ENCODE measurements at regions not wholly inside any gene's neighbourhood (a gene's known extent, or its start where the extent isn't known, plus 50 kb on each side); places are given as distances from the start of the nearest gene placed in this dataset.

DNA sequence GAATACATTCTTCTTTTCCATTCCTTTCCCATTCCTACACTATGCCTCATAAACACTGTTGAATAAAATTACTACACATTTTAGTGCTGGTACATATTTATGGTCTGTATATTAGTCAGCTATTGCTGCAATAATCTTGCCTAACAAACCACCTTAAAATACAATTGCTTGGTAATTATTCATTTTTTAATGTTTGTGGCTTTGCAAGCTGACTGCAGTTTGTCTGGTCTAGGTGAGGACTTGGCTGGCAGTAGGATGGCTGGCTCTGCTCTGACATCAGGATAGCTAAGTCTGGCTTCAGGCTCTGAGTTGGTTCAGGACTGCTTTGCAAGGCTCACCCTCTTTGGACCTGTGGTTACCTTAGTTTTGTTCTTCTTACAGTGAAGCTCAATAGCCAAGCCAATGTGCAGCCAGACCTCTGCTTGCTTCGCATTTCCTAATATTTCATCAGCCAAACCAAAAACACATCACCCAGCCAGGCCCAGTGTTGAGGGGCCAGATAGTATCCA is 913.4 kb upstream of the RAG2 start:
- no peak overlapping the region for H3K27ac Mint-ChIP-seq
- Histone ChIP-seq H3K9ac (ENCODE audit: insufficient read depth, low read length, poor library complexity, severe bottlenecking) (no peak overlapping the region), H3K4me3 (replicated peaks in 1 of 3; ENCODE audit: low read depth in 2 of 3, low read length in 3 of 3) (no peak overlapping the region), H3K36me3 (replicated peaks in 1 of 2; ENCODE audit: control insufficient read depth in 1 of 2, insufficient read depth in 2 of 2, low read length in 2 of 2) (no peaks in the 10 kb centered on the region), H3K9me3 (replicated peaks in 1 of 2; ENCODE audit: control insufficient read depth in 1 of 2, insufficient read depth in 1 of 2, low read length in 2 of 2) (no peaks in the 10 kb centered on the region), H3K27me3 (ENCODE audit: control insufficient read depth in 2 of 2, insufficient read depth in 2 of 2, low read length in 2 of 2) (no peaks in the 10 kb centered on the region), H3K4me2 (replicated peaks; ENCODE audit: extremely low read depth, low read length, poor library complexity, severe bottlenecking) (no peak overlapping the region), H4K20me1 (ENCODE audit: insufficient read depth, low read length) (no peaks in the 10 kb centered on the region), H2AFZ (ENCODE audit: insufficient read depth, low read depth, low read length, poor library complexity, severe bottlenecking) (no peak overlapping the region), H3K4me1 (ENCODE audit: control insufficient read depth in 1 of 2, insufficient read depth in 2 of 2, low read length in 2 of 2) (no peaks in the 10 kb centered on the region), H3K79me2 (ENCODE audit: insufficient read depth, low read length) (no peaks in the 10 kb centered on the region), H3K27ac (ENCODE audit: low read depth in 1 of 2, low read length in 2 of 2) (no peak overlapping the region)
- no peak overlapping the region for H3K4me3 Mint-ChIP-seq
- TF ChIP-seq, protein P1, sequence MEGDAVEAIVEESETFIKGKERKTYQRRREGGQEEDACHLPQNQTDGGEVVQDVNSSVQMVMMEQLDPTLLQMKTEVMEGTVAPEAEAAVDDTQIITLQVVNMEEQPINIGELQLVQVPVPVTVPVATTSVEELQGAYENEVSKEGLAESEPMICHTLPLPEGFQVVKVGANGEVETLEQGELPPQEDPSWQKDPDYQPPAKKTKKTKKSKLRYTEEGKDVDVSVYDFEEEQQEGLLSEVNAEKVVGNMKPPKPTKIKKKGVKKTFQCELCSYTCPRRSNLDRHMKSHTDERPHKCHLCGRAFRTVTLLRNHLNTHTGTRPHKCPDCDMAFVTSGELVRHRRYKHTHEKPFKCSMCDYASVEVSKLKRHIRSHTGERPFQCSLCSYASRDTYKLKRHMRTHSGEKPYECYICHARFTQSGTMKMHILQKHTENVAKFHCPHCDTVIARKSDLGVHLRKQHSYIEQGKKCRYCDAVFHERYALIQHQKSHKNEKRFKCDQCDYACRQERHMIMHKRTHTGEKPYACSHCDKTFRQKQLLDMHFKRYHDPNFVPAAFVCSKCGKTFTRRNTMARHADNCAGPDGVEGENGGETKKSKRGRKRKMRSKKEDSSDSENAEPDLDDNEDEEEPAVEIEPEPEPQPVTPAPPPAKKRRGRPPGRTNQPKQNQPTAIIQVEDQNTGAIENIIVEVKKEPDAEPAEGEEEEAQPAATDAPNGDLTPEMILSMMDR (IDR thresholded peaks at IDR 0.05) = no peak
- intact Hi-C loops (cut with micrococcal nuclease) = no loop called here
- whole genome bisulfite sequencing (ENCODE audit: insufficient coverage) = no CpG with 5 or more reads among the region's 1 CpG
- DNase-seq = no peak
- peaks cover 0 to 4% of the 10 kb centered on the region in 2 donors for H3K36me3 Mint-ChIP-seq
- no peaks in the 10 kb centered on the region for H3K27me3 Mint-ChIP-seq (ENCODE audit: low read depth in 3 of 3)
- peaks cover 0 to 14% (median 4%) of the 10 kb centered on the region in 7 donors for H3K9me3 Mint-ChIP-seq
- peaks cover 15% of the 10 kb centered on the region for H3K4me1 Mint-ChIP-seq

DNA sequence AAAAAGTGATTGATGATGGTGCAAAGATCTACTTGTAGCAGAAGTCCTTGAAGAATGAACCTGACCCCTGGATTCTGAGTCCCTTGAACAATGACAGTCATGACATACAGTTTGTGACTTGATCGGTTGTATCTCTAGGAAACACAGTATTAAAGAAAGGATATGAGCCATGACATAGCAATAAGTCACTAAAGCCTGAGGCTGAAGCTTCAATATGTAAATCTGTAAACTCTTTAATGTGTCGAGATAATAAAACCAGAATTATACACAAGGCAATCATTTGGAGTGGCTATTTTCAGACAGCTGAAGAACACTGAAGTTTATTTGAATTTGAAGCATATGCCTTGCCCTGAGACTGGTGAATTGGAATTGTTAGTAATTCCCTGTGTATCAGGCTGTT is 911.5 kb upstream of the RAG2 start:
- no peak for DNase-seq
- Histone ChIP-seq H3K27ac (ENCODE audit: low read depth in 1 of 2, low read length in 2 of 2) (no peak overlapping the region), H4K20me1 (ENCODE audit: insufficient read depth, low read length) (no peaks in the 10 kb centered on the region), H3K9ac (ENCODE audit: insufficient read depth, low read length, poor library complexity, severe bottlenecking) (no peak overlapping the region), H3K4me3 (replicated peaks in 1 of 3; ENCODE audit: low read depth in 2 of 3, low read length in 3 of 3) (no peak overlapping the region), H3K9me3 (replicated peaks in 1 of 2; ENCODE audit: control insufficient read depth in 1 of 2, insufficient read depth in 1 of 2, low read length in 2 of 2) (no peaks in the 10 kb centered on the region), H3K4me2 (replicated peaks; ENCODE audit: extremely low read depth, low read length, poor library complexity, severe bottlenecking) (no peak overlapping the region), H3K79me2 (ENCODE audit: insufficient read depth, low read length) (no peaks in the 10 kb centered on the region), H3K4me1 (ENCODE audit: control insufficient read depth in 1 of 2, insufficient read depth in 2 of 2, low read length in 2 of 2) (no peaks in the 10 kb centered on the region), H2AFZ (ENCODE audit: insufficient read depth, low read depth, low read length, poor library complexity, severe bottlenecking) (no peak overlapping the region), H3K36me3 (replicated peaks in 1 of 2; ENCODE audit: control insufficient read depth in 1 of 2, insufficient read depth in 2 of 2, low read length in 2 of 2) (no peaks in the 10 kb centered on the region), H3K27me3 (ENCODE audit: control insufficient read depth in 2 of 2, insufficient read depth in 2 of 2, low read length in 2 of 2) (no peaks in the 10 kb centered on the region)
- TF ChIP-seq, protein P1 (IDR thresholded peaks at IDR 0.05) = no peak
- no peak overlapping the region for H3K27ac Mint-ChIP-seq
- H3K4me1 Mint-ChIP-seq = peaks cover 22% of the 10 kb centered on the region
- no peaks in the 10 kb centered on the region for H3K36me3 Mint-ChIP-seq
- no peaks in the 10 kb centered on the region for H3K27me3 Mint-ChIP-seq (ENCODE audit: low read depth in 3 of 3)
- no peak overlapping the region for H3K4me3 Mint-ChIP-seq
- WGBS (ENCODE audit: insufficient coverage) = no CpG with 5 or more reads among the region's 2 CpGs
- intact Hi-C loops (cut with micrococcal nuclease) = no loop called here
- H3K9me3 Mint-ChIP-seq = peaks cover 0 to 4% (median 0%) of the 10 kb centered on the region in 7 donors
